ENCODE measurements at regions not wholly inside any gene's neighbourhood (a gene's known extent, or its start where the extent isn't known, plus 50 kb on each side); places are given as distances from the start of the nearest gene placed in this dataset.

GRCh38 chr16:26360867-26361266 lies 669.1 kb downstream of the HS3ST4 start:
- TF ChIP-seq CTCF (optimal IDR thresholded peaks at IDR 0.05 in 1 of 3, IDR thresholded peaks at IDR 0.05 in 1 of 3, conservative IDR thresholded peaks at IDR 0.05 in 1 of 3; ENCODE audit: extremely low read depth in 1 of 3, insufficient read depth in 2 of 3, low read length in 3 of 3) = no peak
- TF ChIP-seq EZH2 (IDR thresholded peaks at IDR 0.05; ENCODE audit: low read length) = no peak
